Renal pelvis (tissue), 1 donor: ENCODE measurements at regions not wholly inside any gene's neighbourhood (a gene's known extent, or its start where the extent isn't known, plus 50 kb on each side); places are given as distances from the start of the nearest gene placed in this dataset.

Experiments
- DNase-seq: peaks from one replicate; pipeline ENCODE4 v3.0.0-alpha.2; 2013

DNA sequence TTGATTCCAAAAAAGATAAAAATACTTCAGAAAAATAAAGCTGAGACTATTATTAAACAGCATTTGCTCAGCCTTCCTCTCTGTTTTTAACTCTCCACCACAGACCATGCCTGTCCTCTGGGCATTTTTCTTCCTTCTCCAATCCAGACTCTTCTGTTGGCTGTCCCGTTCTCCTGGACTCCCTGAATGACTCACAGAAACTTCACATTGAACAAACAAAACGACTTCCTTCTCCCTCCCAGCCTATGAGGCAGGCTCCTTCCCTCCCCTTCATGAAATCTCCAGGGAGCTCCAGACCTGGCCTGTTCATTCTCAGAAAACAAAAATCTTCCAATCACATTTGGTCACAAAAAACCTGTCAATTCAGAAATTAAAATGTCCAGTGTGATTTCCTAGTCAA, 421.3 kb downstream of the NPHP4 start:
- DNase-seq, result no peak

DNA sequence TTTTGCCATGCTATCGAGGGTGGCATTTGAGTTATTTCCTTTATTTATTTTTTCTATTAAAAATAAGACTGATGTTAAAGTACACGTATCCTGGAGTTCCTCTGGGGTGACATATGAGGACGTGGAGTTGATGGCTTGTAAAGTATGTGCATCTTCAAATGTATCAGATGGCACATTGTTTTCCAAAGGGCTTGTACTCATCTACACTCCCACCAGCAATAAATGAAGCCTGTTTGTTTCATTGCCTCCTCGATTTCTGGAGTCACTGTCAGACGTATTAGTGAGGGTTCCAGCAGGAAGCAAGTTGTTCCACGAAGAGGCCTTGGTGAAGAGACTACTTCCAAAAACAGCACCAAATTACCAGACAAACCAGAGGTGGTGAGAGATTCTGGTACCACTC, 423.9 kb downstream of the NPHP4 start:
- peak; percentile 42 for DNase-seq

DNA sequence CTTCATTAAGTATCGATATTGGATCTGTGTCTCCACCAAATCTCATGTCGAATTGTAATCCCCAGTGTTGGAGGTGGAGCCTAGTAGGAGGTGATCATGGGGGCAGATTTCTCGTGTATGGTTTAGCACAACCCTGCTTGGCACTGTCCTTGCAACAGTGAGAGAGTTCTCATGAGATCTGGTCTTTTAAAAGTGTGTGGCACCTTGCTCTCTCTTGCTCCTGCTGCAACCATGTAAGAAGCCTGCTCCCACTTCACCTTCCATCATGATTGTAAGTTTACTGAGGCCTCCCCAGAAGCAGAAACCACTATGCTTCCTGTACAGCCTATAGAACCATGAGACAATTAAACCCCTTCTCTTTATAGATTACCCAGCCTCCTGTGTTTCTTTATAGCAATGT, 424.4 kb downstream of the NPHP4 start:
- no peak for DNase-seq

DNA sequence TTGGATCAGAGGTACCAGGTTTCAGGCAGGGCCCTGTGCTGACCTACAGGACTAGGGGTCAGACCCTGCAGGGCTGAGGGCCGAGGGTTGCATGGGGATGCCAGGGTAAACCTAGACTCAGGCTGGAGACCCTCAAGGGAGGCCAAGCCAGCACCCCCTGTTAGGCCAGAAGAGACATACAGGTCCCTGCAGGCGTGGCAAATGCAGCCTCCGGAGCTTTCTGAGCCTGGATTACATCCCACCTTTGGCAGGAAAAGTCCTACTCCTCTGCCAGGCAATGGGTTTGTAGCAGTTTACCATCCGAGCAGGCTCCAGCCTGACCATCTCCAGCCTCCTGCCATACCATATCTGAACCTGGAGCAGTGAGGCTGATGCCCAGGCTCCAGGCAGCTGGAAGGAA, 425.3 kb downstream of the NPHP4 start:
- no peak for DNase-seq

DNA sequence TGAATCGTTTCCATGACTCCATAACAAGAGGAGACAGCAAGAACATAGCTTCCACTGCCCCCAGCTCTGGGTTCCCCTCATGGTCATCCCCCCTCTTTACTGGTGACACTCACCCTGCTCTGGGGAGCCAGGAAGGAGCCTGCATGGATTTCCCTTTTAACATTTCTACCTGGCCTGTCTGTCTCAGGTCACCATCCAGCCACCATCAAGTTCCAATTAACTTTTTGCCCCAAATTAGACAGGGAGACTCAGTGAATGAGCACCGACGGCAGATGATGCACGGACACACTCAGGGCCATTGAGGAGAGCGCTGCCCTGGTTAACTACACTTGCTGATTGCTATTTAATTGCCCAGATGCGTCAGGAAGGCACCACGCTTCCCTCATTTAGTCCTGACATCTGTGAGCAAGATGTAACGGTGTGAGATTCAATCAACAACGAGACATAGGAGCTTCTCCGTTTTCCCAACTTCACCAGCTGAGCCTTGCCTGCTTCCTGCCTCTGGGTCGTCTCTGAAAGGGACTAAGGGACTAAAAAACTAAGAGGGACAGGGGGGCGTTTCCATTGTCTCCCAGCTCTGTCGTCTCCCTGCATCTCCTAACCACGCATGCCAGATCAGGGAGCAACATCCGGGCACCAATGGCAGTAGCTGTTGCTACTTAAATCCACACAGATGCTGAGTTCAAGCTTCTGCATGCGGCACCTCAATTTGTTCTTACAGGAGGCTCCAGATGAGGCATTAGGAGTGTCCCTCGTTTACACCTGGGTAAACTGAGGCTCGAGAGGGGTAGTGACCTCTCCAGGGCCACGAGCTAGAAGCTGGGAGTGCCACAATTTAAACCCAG, 426.7 kb downstream of the NPHP4 start:
- no peak for DNase-seq

DNA sequence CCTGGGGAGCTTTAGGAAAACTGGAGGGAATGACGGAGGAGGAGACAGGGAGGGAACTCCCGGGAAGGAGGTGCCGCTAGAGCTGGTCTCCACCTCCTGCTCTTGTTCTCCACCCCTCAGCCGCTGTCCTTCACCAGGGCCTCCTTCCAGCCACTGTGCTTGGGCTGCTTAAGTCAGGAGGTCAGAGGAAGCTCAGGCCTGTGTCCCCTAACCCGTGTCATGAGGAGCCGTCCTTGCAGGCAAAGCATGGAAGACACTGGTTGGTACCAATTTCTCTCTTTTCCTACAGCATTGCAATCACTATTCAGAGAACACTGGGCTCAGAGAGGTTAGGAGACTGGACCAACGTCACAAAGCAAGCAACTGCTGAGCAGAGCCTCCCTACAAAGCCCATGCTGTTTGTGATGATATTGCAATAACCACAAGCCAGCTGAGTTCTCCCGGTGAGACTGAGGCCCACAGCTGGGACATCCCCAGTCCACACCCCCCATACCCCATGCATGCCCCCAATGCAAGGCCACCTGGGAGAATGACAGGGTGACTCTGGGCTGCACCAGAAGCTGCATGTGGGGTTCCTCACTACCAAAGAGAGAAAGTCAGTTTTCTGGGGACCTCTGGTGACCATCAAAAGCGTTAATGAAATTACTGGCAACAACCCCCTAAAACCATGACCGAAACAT, 427.5 kb downstream of the NPHP4 start:
- DNase-seq, result no peak

GRCh38 chr1:5563861-5564577, 428.2 kb downstream of the NPHP4 start:
- no peak for DNase-seq

DNA sequence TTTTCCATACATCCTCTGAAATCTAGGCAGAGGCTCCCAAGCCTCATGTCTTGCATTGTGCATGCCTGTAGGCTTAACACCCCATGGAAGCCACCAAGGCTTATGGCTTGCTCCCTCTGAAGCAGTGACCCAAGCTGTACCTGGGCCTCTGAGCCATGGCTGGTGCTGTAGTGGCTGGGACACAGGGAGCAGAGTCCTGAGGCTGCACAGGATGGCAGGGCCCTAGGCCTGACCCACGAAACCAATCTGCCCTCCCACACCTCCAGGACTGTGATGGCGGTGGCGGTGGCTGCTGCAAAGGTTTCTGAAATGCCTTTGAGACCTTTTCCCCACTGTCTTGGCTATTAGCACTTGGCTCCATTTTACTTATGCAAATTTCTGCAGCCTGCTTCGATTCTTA, 429.5 kb downstream of the NPHP4 start:
- no peak for DNase-seq

DNA sequence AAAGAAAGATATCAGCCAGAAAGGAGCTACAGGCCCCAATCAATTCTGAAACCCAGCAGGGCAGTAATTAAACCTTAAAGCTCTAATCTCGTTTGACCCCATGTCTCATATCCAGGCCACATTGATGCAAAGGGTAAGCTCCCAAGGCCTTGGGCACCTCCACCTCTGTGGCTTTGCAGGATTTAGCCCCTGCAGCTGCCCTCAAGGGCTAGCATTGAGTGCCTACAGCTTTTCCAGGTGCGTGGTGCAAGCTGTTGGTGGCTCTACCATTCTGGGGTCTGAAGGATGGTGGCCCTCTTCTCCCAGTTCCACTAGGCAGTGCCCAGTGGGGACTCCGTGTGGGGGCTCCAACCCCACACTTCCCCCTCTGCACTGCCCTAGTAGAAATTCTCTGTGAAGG, 429.9 kb downstream of the NPHP4 start:
- no peak for DNase-seq

DNA sequence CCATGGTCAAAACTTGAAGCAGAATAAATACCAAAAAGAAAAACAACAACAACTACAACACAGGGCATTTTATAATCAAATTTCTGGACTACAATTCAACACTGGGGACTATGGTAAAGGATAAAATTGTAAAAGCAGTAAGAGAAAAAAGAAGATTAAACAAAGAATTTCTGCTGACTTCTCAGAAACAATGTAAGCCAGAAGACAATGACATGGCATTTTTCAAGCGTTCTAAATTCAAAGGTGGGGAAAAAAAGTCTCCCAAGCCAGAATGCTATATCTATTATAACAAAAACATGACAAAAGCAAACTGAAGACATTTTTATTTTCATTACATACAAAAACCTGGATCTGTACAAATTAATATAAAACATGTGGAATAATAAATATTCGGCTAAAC, 433.1 kb downstream of the NPHP4 start:
- DNase-seq, result no peak

DNA sequence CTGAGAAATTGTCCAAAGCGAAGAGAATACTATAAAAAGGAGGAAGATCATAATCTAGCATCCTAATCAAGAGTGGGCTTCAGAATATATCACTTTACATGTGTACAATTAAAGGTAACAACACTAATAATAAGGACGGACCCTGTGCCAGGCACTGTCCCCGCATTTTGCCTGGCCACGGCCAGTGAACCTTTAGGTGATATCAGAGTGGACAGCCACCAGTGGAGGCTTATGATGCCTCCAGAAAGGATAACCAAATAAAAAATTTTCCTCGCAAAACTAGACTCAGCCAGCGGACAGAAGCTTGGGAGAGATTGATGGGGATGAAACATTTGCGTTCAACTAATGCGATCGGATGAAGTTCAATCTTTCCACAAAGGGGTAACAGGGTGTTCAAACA, 436.4 kb downstream of the NPHP4 start:
- no peak for DNase-seq

- DNase-seq, result no peak
Observed at GRCh38 chr1:5554784-5555183, 437.4 kb downstream of the NPHP4 start.

DNA sequence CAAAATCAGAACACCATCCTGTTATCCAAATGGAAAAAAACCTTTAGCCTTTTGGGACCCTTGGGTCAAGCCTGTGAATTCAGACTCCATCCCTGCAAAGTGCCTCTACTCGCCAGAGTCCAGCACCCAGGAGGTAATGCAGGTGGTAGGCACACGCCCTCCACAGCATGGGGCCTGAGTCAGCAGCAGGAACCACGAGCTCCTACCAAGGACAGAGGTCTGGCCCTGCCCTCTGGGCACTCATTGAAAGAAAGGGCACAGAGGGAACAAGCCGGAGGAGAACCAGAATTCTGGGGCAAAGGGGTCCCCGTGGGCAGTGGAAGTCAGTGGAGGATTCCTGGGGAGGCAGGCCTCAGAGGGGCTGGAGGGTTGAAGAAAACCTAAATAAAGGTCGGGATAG, 438.1 kb downstream of the NPHP4 start:
- DNase-seq, result no peak

DNA sequence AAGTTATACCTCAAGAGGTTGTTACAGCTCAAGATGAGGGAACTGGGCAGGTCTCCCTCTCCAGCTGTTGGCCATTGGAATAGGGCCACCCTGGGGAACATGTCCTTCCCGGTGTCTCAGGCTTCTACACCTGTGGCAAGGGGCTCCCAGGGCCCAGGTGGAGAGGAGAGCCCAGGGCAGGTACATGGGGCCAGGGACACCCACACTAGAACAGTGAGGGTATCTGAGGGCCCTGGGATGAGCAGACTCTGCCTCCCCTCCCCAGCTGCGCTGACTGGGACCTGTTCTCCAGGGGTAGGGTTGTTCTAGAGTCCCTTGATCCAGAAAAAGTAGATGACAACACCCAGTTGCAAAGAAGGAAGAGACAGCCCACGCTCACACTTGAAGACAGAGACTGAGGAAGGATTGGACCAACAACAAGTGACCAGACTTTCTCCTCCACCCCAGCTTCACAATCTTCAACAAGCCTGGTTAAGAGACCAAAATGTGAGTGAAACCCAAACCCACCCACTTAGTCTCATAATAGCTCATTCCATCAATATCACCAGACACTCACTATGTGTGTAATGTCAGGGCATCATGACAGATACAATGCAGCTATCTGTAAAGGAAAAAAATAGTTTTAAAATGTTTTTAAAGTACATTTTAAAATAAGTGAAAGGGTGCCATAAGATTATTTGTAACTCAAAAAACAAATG, 439.3 kb downstream of the NPHP4 start:
- no peak for DNase-seq

GRCh38 chr1:5551274-5551975, 440.8 kb downstream of the NPHP4 start:
- peak; percentile 42 for DNase-seq

GRCh38 chr1:5548266-5548665, 444.0 kb downstream of the NPHP4 start:
- peak; percentile 42 for DNase-seq

- no peak for DNase-seq
Observed at GRCh38 chr1:5543235-5543634, 449.0 kb downstream of the NPHP4 start.

DNA sequence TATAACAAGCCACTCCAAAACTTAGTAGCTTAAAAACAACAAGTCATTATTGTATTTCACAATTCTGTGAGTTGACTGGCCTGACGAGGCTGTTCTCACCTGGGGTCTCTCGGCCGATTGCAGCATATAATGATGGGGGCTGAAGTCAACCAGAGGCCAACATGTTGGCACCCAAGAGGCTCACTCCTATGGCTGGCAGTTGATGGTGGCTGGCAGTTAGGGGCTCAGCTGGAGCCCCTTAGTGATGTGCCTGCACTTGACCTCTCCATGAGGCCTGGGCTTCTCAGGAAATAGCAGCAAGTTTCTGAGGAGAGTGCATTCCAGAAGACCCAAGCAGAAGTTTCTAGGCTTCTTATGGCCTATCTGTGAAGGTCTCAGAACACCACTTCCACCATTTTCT, 459.4 kb downstream of the NPHP4 start:
- no peak for DNase-seq

- no peak for DNase-seq
Observed at GRCh38 chr1:5526822-5527551, 465.2 kb downstream of the NPHP4 start.

- no peak for DNase-seq
Observed at GRCh38 chr1:5526385-5526750, 465.9 kb downstream of the NPHP4 start.
